ENCODE measurements at regions not wholly inside any gene's neighbourhood (a gene's known extent, or its start where the extent isn't known, plus 50 kb on each side); places are given as distances from the start of the nearest gene placed in this dataset.

GRCh38 chr2:52818958-52819357 is 948.6 kb upstream of the CHAC2 start:
- no peak overlapping the region for H3K4me3 ChIP-seq (ENCODE audit: low read depth, low read length)

DNA sequence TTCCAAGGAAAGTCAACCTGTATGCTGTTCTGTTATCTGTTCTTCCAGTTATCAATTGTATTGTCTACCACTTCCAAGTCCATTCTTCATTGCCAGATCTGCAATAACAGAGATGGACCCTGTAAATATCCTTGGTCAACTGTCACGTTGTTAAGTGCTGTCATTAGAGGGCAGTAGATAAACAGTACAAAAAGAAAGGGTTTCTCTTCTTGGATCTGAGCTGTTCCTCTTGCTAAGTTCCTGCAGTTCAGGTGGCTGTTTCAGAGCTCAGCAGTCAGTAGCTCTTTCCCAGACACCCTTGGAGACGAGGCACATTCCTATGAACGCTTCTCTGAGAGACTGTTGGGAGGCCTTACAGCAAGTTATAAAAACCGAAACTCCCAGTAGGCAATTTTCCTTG is 957.1 kb upstream of the CHAC2 start:
- Histone ChIP-seq H3K27me3 (no peaks in the 10 kb centered on the region), H3K9me3 (no peaks in the 10 kb centered on the region), H3K36me3 (no peaks in the 10 kb centered on the region), H3K4me3 (ENCODE audit: low read depth, low read length) (no peak overlapping the region), H3K4me1 (no peaks in the 10 kb centered on the region)
- peak; percentile 47 for TF ChIP-seq CTCF (IDR thresholded peaks at IDR 0.05; ENCODE audit: low read depth, low read length)
- no peak for DNase-seq

More at GRCh38 chr2:52818958-52819357, 948.6 kb upstream of the CHAC2 start:
- Histone ChIP-seq H3K4me1 (no peaks in the 10 kb centered on the region), H3K27me3 (no peaks in the 10 kb centered on the region), H3K36me3 (no peaks in the 10 kb centered on the region), H3K9me3 (no peaks in the 10 kb centered on the region)
- TF ChIP-seq CTCF (IDR thresholded peaks at IDR 0.05; ENCODE audit: low read depth, low read length): no peak
- DNase-seq: no peak

DNA sequence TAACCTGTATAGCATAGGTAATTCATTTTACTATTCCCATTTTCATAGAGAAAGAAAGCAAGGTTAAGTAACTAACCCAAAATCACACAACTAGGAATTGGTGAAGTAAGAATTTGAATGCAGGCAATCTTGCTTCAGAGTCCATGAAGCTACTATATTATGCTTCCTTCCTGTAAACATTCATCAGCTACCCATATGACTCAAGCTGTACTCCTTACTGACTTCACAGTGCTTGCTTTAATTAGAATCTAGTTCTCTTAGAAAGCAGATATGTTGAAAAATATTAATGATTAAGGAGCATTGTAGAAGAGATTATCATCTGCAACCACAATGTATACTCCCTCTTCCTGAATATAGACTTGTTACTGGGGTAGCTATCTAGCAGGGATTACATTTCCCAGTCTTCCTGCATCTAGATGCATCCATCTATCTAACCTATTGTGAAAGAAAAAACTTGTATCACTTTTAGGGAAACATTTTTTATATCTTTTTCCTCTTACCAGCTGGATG is 961.6 kb upstream of the CHAC2 start:
- Histone ChIP-seq H3K4me1 (no peaks in the 10 kb centered on the region), H3K4me3 (ENCODE audit: low read depth, low read length) (no peak overlapping the region), H3K36me3 (no peaks in the 10 kb centered on the region), H3K27me3 (no peaks in the 10 kb centered on the region), H3K9me3 (no peaks in the 10 kb centered on the region)
- TF ChIP-seq CTCF (IDR thresholded peaks at IDR 0.05; ENCODE audit: low read depth, low read length): no peak
- no peak for DNase-seq

DNA sequence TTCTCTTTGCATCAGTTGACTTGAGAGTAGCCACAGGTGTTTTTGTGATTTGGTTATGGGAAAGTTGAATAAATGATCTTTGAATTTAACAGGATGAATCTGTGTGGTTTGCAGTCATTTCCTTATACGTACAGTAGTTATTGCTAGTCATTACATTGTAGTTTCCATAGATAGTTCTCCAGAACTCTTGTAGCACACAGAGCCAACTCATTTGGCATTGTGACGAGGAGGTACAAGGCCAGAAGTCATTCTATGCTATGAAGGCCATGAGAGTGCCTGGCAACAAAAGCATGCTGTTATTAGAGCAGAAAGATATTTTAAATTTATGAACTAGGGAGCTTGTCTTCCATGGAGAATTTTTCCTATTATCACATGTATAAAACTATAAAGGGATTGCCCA is 973.0 kb upstream of the CHAC2 start:
- no peak for DNase-seq
- H3K27me3 ChIP-seq: no peaks in the 10 kb centered on the region
- H3K36me3 ChIP-seq: no peaks in the 10 kb centered on the region
- no peaks in the 10 kb centered on the region for H3K4me1 ChIP-seq
- H3K4me3 ChIP-seq (ENCODE audit: low read depth, low read length): no peak overlapping the region
- TF ChIP-seq CTCF (IDR thresholded peaks at IDR 0.05; ENCODE audit: low read depth, low read length): no peak
- H3K9me3 ChIP-seq: no peaks in the 10 kb centered on the region

- no peaks in the 10 kb centered on the region for H3K27me3 ChIP-seq
- no peaks in the 10 kb centered on the region for H3K36me3 ChIP-seq
- no peaks in the 10 kb centered on the region for H3K4me1 ChIP-seq
- no peaks in the 10 kb centered on the region for H3K9me3 ChIP-seq
- no peak for DNase-seq
- H3K4me3 ChIP-seq (ENCODE audit: low read depth, low read length): no peak overlapping the region
- TF ChIP-seq CTCF (IDR thresholded peaks at IDR 0.05; ENCODE audit: low read depth, low read length): no peak
Observed at GRCh38 chr2:52779446-52779845, 988.2 kb upstream of the CHAC2 start.

DNA sequence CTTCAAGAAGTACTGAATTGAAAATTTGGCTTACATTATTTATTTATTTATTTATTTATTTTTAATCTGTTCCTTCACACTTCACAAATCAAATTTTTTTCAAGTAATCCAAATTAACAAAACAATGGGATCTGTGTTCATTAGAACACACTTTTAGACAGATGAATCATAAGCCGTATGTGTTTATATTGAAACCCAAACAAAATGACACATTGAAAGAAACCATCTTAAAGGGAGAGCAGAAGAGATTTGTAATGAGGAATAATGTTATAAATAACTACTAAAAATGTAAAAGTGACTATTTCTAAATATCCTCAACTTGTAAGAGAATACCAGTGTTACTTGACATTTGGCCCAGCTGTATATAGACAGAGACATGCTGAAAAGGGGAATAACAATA is 991.0 kb upstream of the CHAC2 start:
- Histone ChIP-seq H3K27me3 (no peaks in the 10 kb centered on the region), H3K36me3 (no peaks in the 10 kb centered on the region), H3K9me3 (no peaks in the 10 kb centered on the region), H3K4me1 (no peaks in the 10 kb centered on the region), H3K4me3 (ENCODE audit: low read depth, low read length) (no peak overlapping the region)
- no peak for DNase-seq
- no peak for TF ChIP-seq CTCF (IDR thresholded peaks at IDR 0.05; ENCODE audit: low read depth, low read length)

All from BE2C (cell line).